WTC11 (cell line): ENCODE measurements at regions not wholly inside any gene's neighbourhood (a gene's known extent, or its start where the extent isn't known, plus 50 kb on each side); places are given as distances from the start of the nearest gene placed in this dataset.

Experiments
- ATF1 ChIP-seq: sonication (generic); formaldehyde crosslinking; IDR thresholded peaks from 2 replicates; pipeline ENCODE4 v1.8.1; 2023; ENCODE audit warnings: mild to moderate bottlenecking, moderate library complexity, missing genetic modification reagents
- NR3C1 ChIP-seq: sonication (generic); formaldehyde crosslinking; conservative IDR thresholded peaks from 2 replicates; pipeline ENCODE4 v1.8.1; 2023; ENCODE audit warnings: low read depth, mild to moderate bottlenecking, missing genetic modification reagents
- ZNF121 ChIP-seq: sonication (generic); formaldehyde crosslinking; IDR thresholded peaks from 2 replicates; pipeline ENCODE4 v1.8.0; 2023; ENCODE audit warnings: missing genetic modification reagents
- ZNF263 ChIP-seq: sonication (generic); formaldehyde crosslinking; IDR thresholded peaks from 2 replicates; pipeline ENCODE4 v1.8.1; 2022; ENCODE audit warnings: low read depth, mild to moderate bottlenecking, moderate library complexity, missing genetic modification reagents
- ZNF423 ChIP-seq: fragments of 250-450 bp; sonication (Bioruptor Pico); IDR thresholded peaks from 2 replicates; pipeline ENCODE4 v2.1.2; 2022; ENCODE audit warnings: mild to moderate bottlenecking, moderate library complexity
- TF ChIP-seq, protein P1 (sequence below): fragments of 200-600 bp; IDR thresholded peaks from 2 replicates; pipeline ENCODE4 v1.8.0; 2022; ENCODE audit warnings: antibody characterized with exemption
- TF ChIP-seq, protein P2 (sequence below): fragments of 250-450 bp; sonication (Bioruptor Pico); conservative IDR thresholded peaks from 2 replicates; pipeline ENCODE4 v1.9.0; 2021; ENCODE audit warnings: mild to moderate bottlenecking
- TF ChIP-seq, protein P3 (sequence below): fragments of 250-450 bp; sonication (Bioruptor Pico); IDR thresholded peaks from 2 replicates; pipeline ENCODE4 v2.1.2; 2022; ENCODE audit warnings: mild to moderate bottlenecking, moderate library complexity

DNA sequence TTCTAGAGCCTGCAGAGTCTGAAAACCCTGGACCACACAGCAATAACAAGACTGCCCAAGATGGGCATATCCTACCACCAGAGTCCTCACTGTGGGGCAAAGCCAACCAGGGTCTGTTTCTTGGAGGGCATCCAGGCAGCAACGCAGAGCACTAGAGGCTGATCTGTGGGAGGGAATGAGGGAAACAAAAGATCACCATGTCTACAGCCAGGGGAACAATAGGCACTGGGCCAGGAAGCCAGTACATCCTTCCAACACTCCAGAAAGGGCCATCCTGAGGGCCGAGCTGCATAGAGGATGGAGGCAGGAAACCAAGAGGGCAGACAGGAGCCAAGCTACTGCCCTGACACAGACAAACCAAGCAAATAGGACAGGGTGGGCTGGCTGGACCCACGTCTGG is 416.1 kb upstream of the IRX4 start:
- TF ChIP-seq, protein P1, sequence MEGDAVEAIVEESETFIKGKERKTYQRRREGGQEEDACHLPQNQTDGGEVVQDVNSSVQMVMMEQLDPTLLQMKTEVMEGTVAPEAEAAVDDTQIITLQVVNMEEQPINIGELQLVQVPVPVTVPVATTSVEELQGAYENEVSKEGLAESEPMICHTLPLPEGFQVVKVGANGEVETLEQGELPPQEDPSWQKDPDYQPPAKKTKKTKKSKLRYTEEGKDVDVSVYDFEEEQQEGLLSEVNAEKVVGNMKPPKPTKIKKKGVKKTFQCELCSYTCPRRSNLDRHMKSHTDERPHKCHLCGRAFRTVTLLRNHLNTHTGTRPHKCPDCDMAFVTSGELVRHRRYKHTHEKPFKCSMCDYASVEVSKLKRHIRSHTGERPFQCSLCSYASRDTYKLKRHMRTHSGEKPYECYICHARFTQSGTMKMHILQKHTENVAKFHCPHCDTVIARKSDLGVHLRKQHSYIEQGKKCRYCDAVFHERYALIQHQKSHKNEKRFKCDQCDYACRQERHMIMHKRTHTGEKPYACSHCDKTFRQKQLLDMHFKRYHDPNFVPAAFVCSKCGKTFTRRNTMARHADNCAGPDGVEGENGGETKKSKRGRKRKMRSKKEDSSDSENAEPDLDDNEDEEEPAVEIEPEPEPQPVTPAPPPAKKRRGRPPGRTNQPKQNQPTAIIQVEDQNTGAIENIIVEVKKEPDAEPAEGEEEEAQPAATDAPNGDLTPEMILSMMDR: no peak
- no peak for TF ChIP-seq ZNF423 (CRISPR knock-in tag)
- TF ChIP-seq ATF1 (CRISPR knock-in tag): no peak
- no peak for TF ChIP-seq NR3C1 (CRISPR knock-in tag)
- TF ChIP-seq, protein P2, sequence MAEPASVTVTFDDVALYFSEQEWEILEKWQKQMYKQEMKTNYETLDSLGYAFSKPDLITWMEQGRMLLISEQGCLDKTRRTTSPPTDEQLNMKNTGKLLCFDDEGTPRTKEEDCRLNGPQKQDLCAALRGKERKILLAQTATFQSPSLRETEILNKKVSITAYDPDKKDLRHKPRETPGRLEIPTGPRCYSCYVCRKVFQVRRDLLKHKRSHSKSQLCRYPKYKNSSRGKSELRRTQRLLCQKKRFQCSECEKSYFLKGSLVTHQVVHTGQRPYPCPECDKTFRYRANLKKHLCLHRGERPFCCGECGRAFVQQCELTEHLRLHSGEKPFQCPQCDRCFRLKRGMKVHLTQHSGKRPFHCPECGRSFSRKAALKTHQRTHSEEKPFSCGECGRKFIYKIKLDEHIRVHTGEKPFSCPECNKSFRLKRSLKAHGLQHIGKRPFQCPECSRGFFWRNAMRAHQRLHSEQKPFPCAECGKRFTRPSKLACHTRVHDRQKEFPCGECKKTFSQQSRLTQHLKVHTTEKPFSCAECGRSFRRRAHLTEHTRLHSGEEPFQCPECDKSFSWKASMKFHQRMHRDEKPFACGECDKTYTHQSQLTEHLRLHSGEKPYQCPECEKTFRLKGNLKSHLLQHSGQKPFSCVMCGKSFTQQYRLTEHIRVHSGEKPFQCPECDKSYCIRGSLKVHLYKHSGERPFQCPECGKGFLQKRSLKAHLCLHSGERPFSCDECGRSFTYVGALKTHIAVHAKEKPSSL (CRISPR knock-in tag): no peak
- no peak for TF ChIP-seq ZNF263 (CRISPR knock-in tag)
- TF ChIP-seq ZNF121 (CRISPR knock-in tag): no peak
- TF ChIP-seq, protein P3, sequence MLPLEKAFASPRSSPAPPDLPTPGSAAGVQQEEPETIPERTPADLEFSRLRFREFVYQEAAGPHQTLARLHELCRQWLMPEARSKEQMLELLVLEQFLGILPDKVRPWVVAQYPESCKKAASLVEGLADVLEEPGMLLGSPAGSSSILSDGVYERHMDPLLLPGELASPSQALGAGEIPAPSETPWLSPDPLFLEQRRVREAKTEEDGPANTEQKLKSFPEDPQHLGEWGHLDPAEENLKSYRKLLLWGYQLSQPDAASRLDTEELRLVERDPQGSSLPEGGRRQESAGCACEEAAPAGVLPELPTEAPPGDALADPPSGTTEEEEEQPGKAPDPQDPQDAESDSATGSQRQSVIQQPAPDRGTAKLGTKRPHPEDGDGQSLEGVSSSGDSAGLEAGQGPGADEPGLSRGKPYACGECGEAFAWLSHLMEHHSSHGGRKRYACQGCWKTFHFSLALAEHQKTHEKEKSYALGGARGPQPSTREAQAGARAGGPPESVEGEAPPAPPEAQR (CRISPR knock-in tag): no peak
